ENCODE measurements at regions not wholly inside any gene's neighbourhood (a gene's known extent, or its start where the extent isn't known, plus 50 kb on each side); places are given as distances from the start of the nearest gene placed in this dataset.
A peak's percentile ranks its signal among the peaks of the same experiment; 100 is the strongest.

GRCh38 chr3:42037318-42037945 is 53.7 kb upstream of the TRAK1 start:
- no peak for DNase-seq (ENCODE audit: low read depth)

DNA sequence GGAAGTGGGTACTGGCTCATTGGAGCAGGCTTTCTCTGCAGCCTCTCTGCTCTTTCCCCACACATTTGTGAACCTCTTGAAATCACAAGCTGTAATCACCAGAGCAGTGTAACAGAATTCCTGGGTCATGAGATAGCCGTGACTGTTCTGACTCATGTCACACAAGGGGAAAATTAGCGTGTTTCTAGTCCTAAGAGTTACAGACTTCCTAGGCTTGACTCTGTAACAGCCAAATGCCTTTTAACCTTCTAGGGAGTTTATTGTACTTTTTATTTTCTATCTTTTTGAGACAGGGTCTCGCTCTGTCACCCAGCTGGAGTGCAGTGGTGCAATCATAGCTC is 54.7 kb upstream of the TRAK1 start:
- no peak for DNase-seq (ENCODE audit: low read depth)

- no peak for DNase-seq (ENCODE audit: low read depth)
Measured at GRCh38 chr3:42035816-42036482, 55.2 kb upstream of the TRAK1 start.

DNA sequence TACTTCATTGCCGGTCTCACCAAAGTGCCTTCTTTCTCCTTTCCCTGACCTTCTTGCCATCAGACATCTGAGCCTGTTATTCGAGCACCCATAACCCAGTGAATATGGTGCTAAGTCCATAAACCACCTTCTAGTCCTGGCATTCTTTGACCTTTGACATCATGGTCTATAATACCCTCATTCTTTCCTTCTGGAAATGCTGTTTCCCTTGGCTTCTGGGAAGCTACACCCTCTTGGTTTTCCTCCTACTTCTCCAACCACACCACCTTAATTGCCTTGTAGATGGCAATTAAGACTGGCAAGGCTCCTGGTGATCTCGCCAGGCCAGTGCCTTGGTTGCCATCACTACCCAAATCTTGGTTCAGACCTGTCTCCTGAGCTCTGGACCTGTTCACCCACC is 56.1 kb upstream of the TRAK1 start:
- no peak for DNase-seq (ENCODE audit: low read depth)

DNA sequence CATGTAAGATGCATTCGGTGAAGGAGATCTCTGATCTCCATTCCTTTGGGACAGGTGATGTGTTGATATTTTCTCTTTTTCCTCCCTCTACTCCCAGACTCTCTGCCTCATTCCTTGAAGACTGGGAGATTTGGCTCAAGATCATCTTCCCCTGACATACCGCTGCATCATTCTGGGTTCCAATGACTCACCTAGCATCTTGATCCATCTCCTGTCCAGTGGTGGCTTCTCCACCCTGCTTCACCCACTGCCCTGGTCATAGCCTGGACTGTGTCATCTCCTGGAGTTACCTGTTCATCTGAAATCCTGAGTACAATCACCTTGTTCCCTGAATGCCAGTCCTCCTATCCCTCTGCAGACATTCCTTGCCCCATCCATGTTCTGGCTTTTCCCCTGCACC is 57.4 kb upstream of the TRAK1 start:
- DNase-seq (ENCODE audit: low read depth), result no peak

- no peak for DNase-seq (ENCODE audit: low read depth)
Measured at GRCh38 chr3:42032693-42033349, 58.3 kb upstream of the TRAK1 start.

- no peak for DNase-seq (ENCODE audit: low read depth)
Measured at GRCh38 chr3:42031808-42032480, 59.2 kb upstream of the TRAK1 start.

GRCh38 chr3:42028474-42028873 is 62.7 kb upstream of the TRAK1 start:
- DNase-seq (ENCODE audit: low read depth), result no peak

DNA sequence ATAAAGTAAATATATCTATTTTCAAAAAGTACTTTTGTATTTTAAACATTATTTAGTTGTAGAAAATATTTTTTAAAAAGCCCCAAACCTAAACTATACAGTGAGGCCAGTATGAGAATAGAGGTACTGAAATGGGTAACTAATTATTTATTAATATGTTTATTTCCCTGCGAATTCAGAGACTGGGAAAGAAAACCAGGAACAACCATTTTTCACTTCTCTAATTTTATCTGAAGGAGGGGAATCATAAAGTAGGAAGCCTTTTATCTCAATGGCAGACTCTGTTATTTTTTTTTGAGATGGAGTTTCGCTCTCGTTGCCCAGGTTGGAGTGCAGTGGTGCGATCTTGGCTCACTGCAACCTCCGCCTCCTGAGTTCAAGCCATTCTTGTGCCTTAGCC is 63.6 kb upstream of the TRAK1 start:
- DNase-seq (ENCODE audit: low read depth), result no peak

GRCh38 chr3:42025370-42026138 is 63.7 kb upstream of the ULK4 start:
- DNase-seq (ENCODE audit: low read depth), result no peak

- no peak for DNase-seq (ENCODE audit: low read depth)
Measured at GRCh38 chr3:42024591-42025351, 62.9 kb upstream of the ULK4 start.

- DNase-seq (ENCODE audit: low read depth), result peak; percentile 13
Measured at GRCh38 chr3:42023380-42023779, 61.5 kb upstream of the ULK4 start.

DNA sequence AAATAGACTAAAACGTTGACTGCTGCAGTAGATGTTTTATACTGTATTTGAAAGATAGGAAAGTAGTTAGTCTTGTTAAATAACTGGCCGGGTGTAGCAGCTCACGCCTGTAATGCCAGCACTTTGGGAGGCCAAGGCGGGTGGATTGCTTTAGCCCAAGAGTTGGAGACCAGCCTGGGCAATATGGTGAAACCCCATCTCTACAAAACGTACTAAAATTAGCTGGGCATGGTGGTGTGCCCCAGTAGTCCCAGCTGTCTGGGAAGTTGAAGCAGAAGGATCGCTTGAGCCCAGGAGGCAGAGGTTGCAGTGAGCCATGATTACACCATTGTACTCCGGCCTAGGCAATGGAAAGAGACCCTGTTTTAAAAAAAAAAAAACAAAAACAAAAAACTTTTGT is 60.5 kb upstream of the ULK4 start:
- DNase-seq (ENCODE audit: low read depth), result no peak

- no peak for DNase-seq (ENCODE audit: low read depth)
Measured at GRCh38 chr3:42020684-42021307, 58.9 kb upstream of the ULK4 start.

- DNase-seq (ENCODE audit: low read depth), result no peak
Measured at GRCh38 chr3:42019953-42020260, 58.0 kb upstream of the ULK4 start.

GRCh38 chr3:42019144-42019952 is 57.4 kb upstream of the ULK4 start:
- no peak for DNase-seq (ENCODE audit: low read depth)

GRCh38 chr3:42014921-42015533 is 53.1 kb upstream of the ULK4 start:
- no peak for DNase-seq (ENCODE audit: low read depth)

DNA sequence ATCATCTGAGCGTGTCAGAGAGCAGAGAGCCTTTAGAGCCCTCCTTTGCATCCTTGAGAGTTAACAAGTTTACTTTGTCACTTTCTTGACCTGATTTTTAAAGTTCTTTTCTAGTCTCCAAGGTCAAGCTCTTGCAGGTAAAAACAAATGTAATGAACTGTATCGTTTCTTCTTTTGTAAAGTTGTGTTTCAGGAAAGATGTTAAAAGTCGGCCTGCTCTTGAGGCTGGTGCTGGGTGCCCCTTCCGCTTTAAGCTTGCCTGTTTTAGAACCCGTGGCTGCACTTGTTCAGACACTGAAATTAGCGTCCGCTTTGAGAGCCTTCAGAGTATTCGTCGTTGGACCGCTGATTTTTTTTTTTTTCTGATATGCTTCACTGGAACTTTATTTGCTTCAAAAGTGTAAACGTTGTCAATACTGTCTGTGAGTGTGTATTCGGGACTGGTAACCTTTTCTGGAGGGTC is 52.6 kb upstream of the ULK4 start:
- no peak for DNase-seq (ENCODE audit: low read depth)

DNA sequence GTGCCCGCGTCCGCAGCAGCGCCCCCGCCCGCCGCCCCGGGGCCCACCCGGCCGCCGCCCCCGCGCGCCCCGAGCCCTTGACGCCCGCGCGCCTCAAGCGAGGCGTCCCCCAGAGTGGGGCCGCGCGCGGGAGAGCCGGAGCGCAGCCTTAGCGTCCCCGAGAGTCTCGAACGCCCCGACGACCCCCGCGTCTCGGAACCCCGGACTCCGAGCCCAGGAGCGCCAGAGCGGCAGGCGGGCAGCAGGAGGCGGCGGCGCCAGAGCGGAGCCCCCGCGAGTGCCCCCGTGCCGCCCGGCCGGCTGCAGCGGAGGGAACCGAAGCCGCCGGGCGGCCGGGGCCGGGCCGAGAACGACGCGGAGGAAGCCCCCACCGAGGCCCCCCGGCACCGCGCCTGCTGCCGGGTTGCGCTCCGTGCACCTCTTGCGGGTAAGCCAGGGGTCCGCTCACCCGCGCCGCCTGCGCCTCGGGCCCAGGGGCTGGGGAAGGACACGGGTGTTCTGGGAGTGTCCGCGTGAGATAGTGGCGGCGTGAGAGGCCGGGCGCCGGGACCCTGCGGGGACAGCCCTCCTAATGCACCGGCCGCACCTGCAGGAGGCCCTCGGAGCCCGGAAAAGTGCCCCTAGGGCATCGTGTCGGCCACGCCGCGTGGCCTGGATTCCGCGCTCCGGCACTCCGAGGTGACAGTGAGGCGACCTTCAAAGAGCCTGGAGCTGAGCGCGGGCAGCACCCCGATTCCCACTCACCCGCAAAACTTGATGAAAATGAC is 52.0 kb upstream of the ULK4 start:
- peak; percentile 15 for DNase-seq (ENCODE audit: low read depth)

Data from stimulated activated CD8-positive, alpha-beta memory T cell treated with anti-CD3 and anti-CD28 coated beads, Interleukin-4, amount 100 ng/mL, for 24 hours (primary cell).